HG03103 (cell line): ENCODE measurements at regions not wholly inside any gene's neighbourhood (a gene's known extent, or its start where the extent isn't known, plus 50 kb on each side); places are given as distances from the start of the nearest gene placed in this dataset.

ENCODE experiments used
- ATAC-seq: cut with Tn5 transposase; IDR thresholded peaks from one replicate; pipeline ENCODE4 v1.9.1; 2021; ENCODE audit warnings: low read depth; ENCODE audit not compliant: unreplicated experiment

- ATAC-seq: no peak
Observed at GRCh38 chr22:48940266-48941032, 887.2 kb downstream of the BRD1 start.

GRCh38 chr22:48939441-48940265 lies 888.0 kb downstream of the BRD1 start:
- no peak for ATAC-seq

GRCh38 chr22:48938741-48939140 lies 888.9 kb downstream of the BRD1 start:
- ATAC-seq: no peak

- ATAC-seq: no peak
Observed at GRCh38 chr22:48937032-48937639, 890.5 kb downstream of the BRD1 start.

- ATAC-seq: no peak
Observed at GRCh38 chr22:48936391-48936790, 891.3 kb downstream of the BRD1 start.

GRCh38 chr22:48934446-48934845 lies 893.2 kb downstream of the BRD1 start:
- no peak for ATAC-seq

- no peak for ATAC-seq
Observed at GRCh38 chr22:48931452-48931851, 896.2 kb downstream of the BRD1 start.

GRCh38 chr22:48929276-48929790 lies 898.3 kb downstream of the BRD1 start:
- ATAC-seq: no peak

- ATAC-seq: no peak
Observed at GRCh38 chr22:48927591-48927990, 900.1 kb downstream of the BRD1 start.

GRCh38 chr22:48926643-48927042 lies 901.0 kb downstream of the BRD1 start:
- ATAC-seq: no peak

GRCh38 chr22:48926136-48926535 lies 901.5 kb downstream of the BRD1 start:
- no peak for ATAC-seq

- ATAC-seq: no peak
Observed at GRCh38 chr22:48925450-48925849, 902.2 kb downstream of the BRD1 start.

- ATAC-seq: no peak
Observed at GRCh38 chr22:48923996-48924395, 903.7 kb downstream of the BRD1 start.

GRCh38 chr22:48923165-48923865 lies 904.4 kb downstream of the BRD1 start:
- ATAC-seq: no peak

GRCh38 chr22:48921411-48921903 lies 906.2 kb downstream of the BRD1 start:
- ATAC-seq: no peak

GRCh38 chr22:48920776-48921241 lies 906.9 kb downstream of the BRD1 start:
- ATAC-seq: no peak

GRCh38 chr22:48919851-48920589 lies 907.7 kb downstream of the BRD1 start:
- ATAC-seq: no peak

- ATAC-seq: no peak
Observed at GRCh38 chr22:48919187-48919590, 908.5 kb downstream of the BRD1 start.

GRCh38 chr22:48918585-48919186 lies 909.0 kb downstream of the BRD1 start:
- ATAC-seq: no peak
